ENCODE measurements at regions not wholly inside any gene's neighbourhood (a gene's known extent, or its start where the extent isn't known, plus 50 kb on each side); places are given as distances from the start of the nearest gene placed in this dataset.

DNA sequence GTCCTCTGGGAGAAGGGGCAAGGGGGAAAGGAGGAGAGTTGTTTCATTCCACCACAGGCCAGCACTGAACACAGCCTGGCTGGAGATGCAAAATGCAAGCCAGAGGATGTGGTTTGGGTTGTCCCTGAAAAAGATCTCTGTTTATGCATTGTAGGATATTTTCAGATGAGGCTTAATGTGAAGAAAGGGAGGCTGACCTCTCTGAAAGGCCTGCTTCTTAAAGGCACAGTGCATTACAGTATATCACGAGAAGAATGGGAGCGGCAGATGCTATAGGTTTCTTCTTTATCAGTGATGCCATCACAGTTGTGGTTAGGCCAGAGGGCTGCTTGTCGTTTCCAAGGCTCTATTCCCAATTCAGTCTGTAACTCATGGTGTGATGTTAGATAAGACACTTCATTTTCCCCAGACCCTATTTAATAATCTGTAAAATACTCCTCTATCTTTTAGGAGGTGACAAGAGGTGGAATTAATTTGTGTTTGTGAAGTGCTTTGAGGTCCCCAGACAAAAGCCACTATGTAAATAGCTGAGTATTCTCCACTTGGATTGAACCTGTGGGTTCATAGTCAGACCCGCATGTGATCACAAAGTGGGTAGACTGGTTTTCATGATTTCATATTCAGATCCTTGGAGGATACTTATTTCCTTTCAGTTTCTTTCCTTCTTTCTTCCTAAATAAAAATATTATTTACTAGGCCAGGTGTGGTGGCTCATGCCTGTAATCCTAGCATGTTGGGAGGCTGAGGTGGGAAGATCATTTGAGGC lies 76.5 kb upstream of the WDR26 start (continued):
- TF ChIP-seq, protein P1, sequence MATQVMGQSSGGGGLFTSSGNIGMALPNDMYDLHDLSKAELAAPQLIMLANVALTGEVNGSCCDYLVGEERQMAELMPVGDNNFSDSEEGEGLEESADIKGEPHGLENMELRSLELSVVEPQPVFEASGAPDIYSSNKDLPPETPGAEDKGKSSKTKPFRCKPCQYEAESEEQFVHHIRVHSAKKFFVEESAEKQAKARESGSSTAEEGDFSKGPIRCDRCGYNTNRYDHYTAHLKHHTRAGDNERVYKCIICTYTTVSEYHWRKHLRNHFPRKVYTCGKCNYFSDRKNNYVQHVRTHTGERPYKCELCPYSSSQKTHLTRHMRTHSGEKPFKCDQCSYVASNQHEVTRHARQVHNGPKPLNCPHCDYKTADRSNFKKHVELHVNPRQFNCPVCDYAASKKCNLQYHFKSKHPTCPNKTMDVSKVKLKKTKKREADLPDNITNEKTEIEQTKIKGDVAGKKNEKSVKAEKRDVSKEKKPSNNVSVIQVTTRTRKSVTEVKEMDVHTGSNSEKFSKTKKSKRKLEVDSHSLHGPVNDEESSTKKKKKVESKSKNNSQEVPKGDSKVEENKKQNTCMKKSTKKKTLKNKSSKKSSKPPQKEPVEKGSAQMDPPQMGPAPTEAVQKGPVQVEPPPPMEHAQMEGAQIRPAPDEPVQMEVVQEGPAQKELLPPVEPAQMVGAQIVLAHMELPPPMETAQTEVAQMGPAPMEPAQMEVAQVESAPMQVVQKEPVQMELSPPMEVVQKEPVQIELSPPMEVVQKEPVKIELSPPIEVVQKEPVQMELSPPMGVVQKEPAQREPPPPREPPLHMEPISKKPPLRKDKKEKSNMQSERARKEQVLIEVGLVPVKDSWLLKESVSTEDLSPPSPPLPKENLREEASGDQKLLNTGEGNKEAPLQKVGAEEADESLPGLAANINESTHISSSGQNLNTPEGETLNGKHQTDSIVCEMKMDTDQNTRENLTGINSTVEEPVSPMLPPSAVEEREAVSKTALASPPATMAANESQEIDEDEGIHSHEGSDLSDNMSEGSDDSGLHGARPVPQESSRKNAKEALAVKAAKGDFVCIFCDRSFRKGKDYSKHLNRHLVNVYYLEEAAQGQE (IDR thresholded peaks at IDR 0.05; ENCODE audit: unreplicated experiment): no peak
- no peak for TF ChIP-seq EZH2 (IDR thresholded peaks at IDR 0.05; ENCODE audit: low read depth, unreplicated experiment)
- no peak for TF ChIP-seq JUNB (IDR thresholded peaks at IDR 0.05; ENCODE audit: unreplicated experiment)
- TF ChIP-seq ZNF114 (CRISPR knock-in tag; IDR thresholded peaks at IDR 0.05): no peak
- TF ChIP-seq ZNF331 (CRISPR knock-in tag; IDR thresholded peaks at IDR 0.05; ENCODE audit: low read depth): no peak
- TF ChIP-seq, protein P2, sequence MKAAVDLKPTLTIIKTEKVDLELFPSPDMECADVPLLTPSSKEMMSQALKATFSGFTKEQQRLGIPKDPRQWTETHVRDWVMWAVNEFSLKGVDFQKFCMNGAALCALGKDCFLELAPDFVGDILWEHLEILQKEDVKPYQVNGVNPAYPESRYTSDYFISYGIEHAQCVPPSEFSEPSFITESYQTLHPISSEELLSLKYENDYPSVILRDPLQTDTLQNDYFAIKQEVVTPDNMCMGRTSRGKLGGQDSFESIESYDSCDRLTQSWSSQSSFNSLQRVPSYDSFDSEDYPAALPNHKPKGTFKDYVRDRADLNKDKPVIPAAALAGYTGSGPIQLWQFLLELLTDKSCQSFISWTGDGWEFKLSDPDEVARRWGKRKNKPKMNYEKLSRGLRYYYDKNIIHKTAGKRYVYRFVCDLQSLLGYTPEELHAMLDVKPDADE (IDR thresholded peaks at IDR 0.05): no peak
- TF ChIP-seq, protein P3, sequence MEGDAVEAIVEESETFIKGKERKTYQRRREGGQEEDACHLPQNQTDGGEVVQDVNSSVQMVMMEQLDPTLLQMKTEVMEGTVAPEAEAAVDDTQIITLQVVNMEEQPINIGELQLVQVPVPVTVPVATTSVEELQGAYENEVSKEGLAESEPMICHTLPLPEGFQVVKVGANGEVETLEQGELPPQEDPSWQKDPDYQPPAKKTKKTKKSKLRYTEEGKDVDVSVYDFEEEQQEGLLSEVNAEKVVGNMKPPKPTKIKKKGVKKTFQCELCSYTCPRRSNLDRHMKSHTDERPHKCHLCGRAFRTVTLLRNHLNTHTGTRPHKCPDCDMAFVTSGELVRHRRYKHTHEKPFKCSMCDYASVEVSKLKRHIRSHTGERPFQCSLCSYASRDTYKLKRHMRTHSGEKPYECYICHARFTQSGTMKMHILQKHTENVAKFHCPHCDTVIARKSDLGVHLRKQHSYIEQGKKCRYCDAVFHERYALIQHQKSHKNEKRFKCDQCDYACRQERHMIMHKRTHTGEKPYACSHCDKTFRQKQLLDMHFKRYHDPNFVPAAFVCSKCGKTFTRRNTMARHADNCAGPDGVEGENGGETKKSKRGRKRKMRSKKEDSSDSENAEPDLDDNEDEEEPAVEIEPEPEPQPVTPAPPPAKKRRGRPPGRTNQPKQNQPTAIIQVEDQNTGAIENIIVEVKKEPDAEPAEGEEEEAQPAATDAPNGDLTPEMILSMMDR (conservative IDR thresholded peaks at IDR 0.05; ENCODE audit: low read depth in 2 of 2): no peak
- no peak for TF ChIP-seq EZH2phosphoT487 (IDR thresholded peaks at IDR 0.05; ENCODE audit: unreplicated experiment)
- no peak for TF ChIP-seq NANOG (IDR thresholded peaks at IDR 0.05; ENCODE audit: borderline replicate concordance)

GRCh38 chr1:224512600-224513151 lies 78.1 kb upstream of the WDR26 start:
- Histone ChIP-seq H3K36me3 (ENCODE audit: insufficient read depth) (no peaks in the 10 kb centered on the region), H3K4me2 (no peak overlapping the region), H3K4me1 (ENCODE audit: insufficient read depth) (no peaks in the 10 kb centered on the region; the same call in 1 of the 2 replicates), H3K79me2 (replicated peaks; ENCODE audit: insufficient read depth) (no peaks in the 10 kb centered on the region), H4K20me1 (replicated peaks; ENCODE audit: insufficient read depth) (no peaks in the 10 kb centered on the region), H3F3A (replicated peaks; ENCODE audit: low read depth) (no peaks in the 10 kb centered on the region), H3K4me3 (no peak overlapping the region), H2AFZ (no peak overlapping the region), H3K27ac (ENCODE audit: low read depth) (no peak overlapping the region), H3K9me2 (ENCODE audit: insufficient read depth) (no peaks in the 10 kb centered on the region), H3K27me3 (ENCODE audit: insufficient read depth) (no peaks in the 10 kb centered on the region)
- Mint-ChIP-seq H3K27ac (no peak overlapping the region), H3K27me3 (ENCODE audit: insufficient read depth, low read depth, poor library complexity) (peaks cover 12% of the 10 kb centered on the region), H3K4me3 (no peak overlapping the region), H3K9me3 (no peaks in the 10 kb centered on the region), H3K36me3 (ENCODE audit: low read depth) (no peaks in the 10 kb centered on the region), H3K4me1 (peaks cover 11% of the 10 kb centered on the region)
- DNase-seq (ENCODE audit: low spot score) (no peak), ATAC-seq (no peak)
- TF ChIP-seq EZH2phosphoT487 (IDR thresholded peaks at IDR 0.05; ENCODE audit: unreplicated experiment): no peak
- TF ChIP-seq ZNF462 (CRISPR knock-in tag; IDR thresholded peaks at IDR 0.05): no peak
- no peak for TF ChIP-seq CREB1 (CRISPR knock-in tag; IDR thresholded peaks at IDR 0.05; ENCODE audit: low read depth)
- TF ChIP-seq STAT1 (IDR thresholded peaks at IDR 0.05; ENCODE audit: unreplicated experiment): no peak
- TF ChIP-seq NANOG (IDR thresholded peaks at IDR 0.05; ENCODE audit: borderline replicate concordance): no peak
